Left lobe of liver (tissue), 2 donors: ENCODE measurements at regions not wholly inside any gene's neighbourhood (a gene's known extent, or its start where the extent isn't known, plus 50 kb on each side); places are given as distances from the start of the nearest gene placed in this dataset.

ENCODE experiments used
- ATAC-seq: fragments of 200-7000 bp; cut with Tn5 transposase; one replicate; pipeline ENCODE4 v1.9.1; 2020; ENCODE audit warnings: mild to moderate bottlenecking, moderate library complexity
- DNase-seq: peaks from one replicate; pipeline ENCODE4 v3.0.0-alpha.2; 2020; ENCODE audit warnings: low spot score
- donor health status: DM: no; HTN: no; CAD: no; lungs with moderate emphysema.
- donor health status: DM: no; HTN: yes; CAD: no.

- ATAC-seq = no peak
- no peak for DNase-seq
Observed at GRCh38 chr2:6434438-6434837, 431.3 kb downstream of the CMPK2 start.

- DNase-seq (no peak), ATAC-seq (no peak)
Observed at GRCh38 chr2:6441800-6442199, 423.9 kb downstream of the CMPK2 start.

GRCh38 chr2:6442252-6442985 is 423.3 kb downstream of the CMPK2 start:
- ATAC-seq (no peak), DNase-seq (no peak)

GRCh38 chr2:6443061-6443823 is 422.5 kb downstream of the CMPK2 start:
- ATAC-seq (no peak), DNase-seq (no peak)

- no peak for ATAC-seq
- no peak for DNase-seq
Observed at GRCh38 chr2:6444514-6444913, 421.2 kb downstream of the CMPK2 start.

- DNase-seq = no peak
- ATAC-seq = no peak
Observed at GRCh38 chr2:6445156-6445555, 420.6 kb downstream of the CMPK2 start.

GRCh38 chr2:6446938-6447608 is 418.6 kb downstream of the CMPK2 start:
- DNase-seq (no peak), ATAC-seq (no peak)

- DNase-seq = no peak
- no peak for ATAC-seq
Observed at GRCh38 chr2:6448893-6449292, 416.8 kb downstream of the CMPK2 start.

GRCh38 chr2:6449343-6449742 is 416.4 kb downstream of the CMPK2 start:
- no peak for ATAC-seq
- DNase-seq = no peak

- ATAC-seq (no peak), DNase-seq (no peak)
Observed at GRCh38 chr2:6452702-6453481, 412.8 kb downstream of the CMPK2 start.

- no peak for DNase-seq
- ATAC-seq = no peak
Observed at GRCh38 chr2:6454286-6454990, 411.3 kb downstream of the CMPK2 start.

GRCh38 chr2:6459138-6459537 is 406.6 kb downstream of the CMPK2 start:
- no peak for DNase-seq
- ATAC-seq = no peak

GRCh38 chr2:6470518-6470917 is 395.2 kb downstream of the CMPK2 start:
- DNase-seq = no peak
- ATAC-seq = no peak

- ATAC-seq (no peak), DNase-seq (no peak)
Observed at GRCh38 chr2:6471419-6471818, 394.3 kb downstream of the CMPK2 start.

- DNase-seq = no peak
- no peak for ATAC-seq
Observed at GRCh38 chr2:6474161-6475140, 391.3 kb downstream of the CMPK2 start.

GRCh38 chr2:6475155-6475940 is 390.4 kb downstream of the CMPK2 start:
- no peak for ATAC-seq
- no peak for DNase-seq

- no peak for DNase-seq
- no peak for ATAC-seq
Observed at GRCh38 chr2:6480514-6480913, 385.2 kb downstream of the CMPK2 start.

- ATAC-seq = no peak
Observed at GRCh38 chr2:6482256-6482655, 383.5 kb downstream of the CMPK2 start.

GRCh38 chr2:6487765-6488164 is 377.9 kb downstream of the CMPK2 start:
- ATAC-seq = no peak

More at GRCh38 chr2:6482256-6482655, 383.5 kb downstream of the CMPK2 start:
- no peak for DNase-seq

More at GRCh38 chr2:6487765-6488164, 377.9 kb downstream of the CMPK2 start:
- DNase-seq = no peak
